K562 (cell line): ENCODE measurements at regions not wholly inside any gene's neighbourhood (a gene's known extent, or its start where the extent isn't known, plus 50 kb on each side); places are given as distances from the start of the nearest gene placed in this dataset.

Experiments used
- CAMTA2 ChIP-seq: fragments of 250-450 bp; sonication (Bioruptor Pico); conservative IDR thresholded peaks from 2 replicates; pipeline ENCODE4 v1.5.1; 2022
- DACH1 ChIP-seq: fragments of 450-650 bp; IDR thresholded peaks from 2 replicates; pipeline ENCODE4 v1.6.1; 2018; ENCODE audit not compliant: partially characterized antibody
- EGR1 ChIP-seq: fragments of 450-650 bp; conservative IDR thresholded peaks from 2 replicates; pipeline ENCODE4 v1.6.1; 2017; ENCODE audit warnings: mild to moderate bottlenecking
- GABPA ChIP-seq: fragments of 200-800 bp; sonication (Bioruptor generic); conservative IDR thresholded peaks from 2 replicates; pipeline ENCODE4 v1.6.1; 2016; ENCODE audit warnings: low read depth, missing genetic modification characterization, missing compliant biosample characterization
- GTF2F1 ChIP-seq: IDR thresholded peaks from 2 replicates; pipeline ENCODE4 v1.6.1; 2011; ENCODE audit warnings: low read depth, low read length, improper control_type of control experiment
- MTA1 ChIP-seq: fragments of 450-650 bp; IDR thresholded peaks from 2 replicates; pipeline ENCODE4 v1.6.1; 2017; ENCODE audit warnings: borderline replicate concordance
- MYC ChIP-seq, 2 experiments: fragments of 250-450 bp in 1 of 2; sonication (Bioruptor Pico) in 1 of 2; IDR thresholded peaks; 2 replicates each; pipeline versions ENCODE4 v1.5.1 to v1.6.1; 2012 to 2021; ENCODE audit warnings: low read depth in 2 of 2, borderline replicate concordance in 1 of 2, improper control_type of control experiment in 1 of 2, low read length in 1 of 2, mild to moderate bottlenecking in 1 of 2, moderate library complexity in 1 of 2
- NCOA4 ChIP-seq: fragments of 450-650 bp; IDR thresholded peaks from 2 replicates; pipeline ENCODE4 v1.6.1; 2018; ENCODE audit warnings: mild to moderate bottlenecking; ENCODE audit not compliant: partially characterized antibody
- PHF20 ChIP-seq: fragments of 450-650 bp; IDR thresholded peaks from 2 replicates; pipeline ENCODE4 v1.6.1; 2018; ENCODE audit not compliant: partially characterized antibody
- SMC3 ChIP-seq: conservative IDR thresholded peaks from 2 replicates; pipeline ENCODE4 v1.6.1; 2011; ENCODE audit warnings: low read depth, low read length, improper control_type of control experiment; ENCODE audit not compliant: insufficient read depth
- STAG1 ChIP-seq: sonication (generic); formaldehyde crosslinking; IDR thresholded peaks from 2 replicates; pipeline ENCODE4 v1.5.0; 2020; ENCODE audit warnings: missing genetic modification reagents, borderline replicate concordance
- THRA ChIP-seq: fragments of 450-650 bp; IDR thresholded peaks from 2 replicates; pipeline ENCODE4 v1.6.1; 2017; ENCODE audit warnings: mild to moderate bottlenecking, moderate library complexity
- TRIM24 ChIP-seq, 2 experiments: fragments of 450-650 bp; IDR thresholded peaks; 2 replicates each; pipeline ENCODE4 v1.6.1; 2016
- ZBED1 ChIP-seq: IDR thresholded peaks from 2 replicates; pipeline ENCODE4 v1.6.1; 2014
- ZKSCAN1 ChIP-seq: fragments of 150-350 bp; IDR thresholded peaks from 2 replicates; pipeline ENCODE4 v1.6.1; 2016; ENCODE audit warnings: low read depth, low read length
- ZNF133 ChIP-seq: fragments of 250-450 bp; sonication (Bioruptor Pico); IDR thresholded peaks from 2 replicates; pipeline ENCODE4 v1.4.0; 2020; ENCODE audit warnings: mild to moderate bottlenecking
- ZNF134 ChIP-seq: fragments of 250-450 bp; sonication (Bioruptor Pico); conservative IDR thresholded peaks from 2 replicates; pipeline ENCODE4 v1.4.0; 2020
- ZNF217 ChIP-seq: sonication (generic); formaldehyde crosslinking; IDR thresholded peaks from 2 replicates; pipeline ENCODE4 v1.8.0; 2022; ENCODE audit warnings: mild to moderate bottlenecking, missing genetic modification reagents
- ZNF239 ChIP-seq: fragments of 250-450 bp; sonication (Bioruptor Pico); IDR thresholded peaks from 2 replicates; pipeline ENCODE4 v1.4.0; 2020; ENCODE audit warnings: mild to moderate bottlenecking
- TF ChIP-seq, protein P1 (sequence below): sonication (generic); formaldehyde crosslinking; IDR thresholded peaks from 2 replicates; pipeline ENCODE4 v1.8.0; 2022; ENCODE audit warnings: mild to moderate bottlenecking, missing genetic modification reagents
- TF ChIP-seq, protein P2 (sequence below): fragments of 450-650 bp; IDR thresholded peaks from 2 replicates; pipeline ENCODE4 v1.6.1; 2018; ENCODE audit not compliant: partially characterized antibody

GRCh38 chr12:116492703-116493324 lies 66.4 kb upstream of the MAP1LC3B2 start (continued):
- TF ChIP-seq MYC (IDR thresholded peaks at IDR 0.05; ENCODE audit: low read depth, low read length), result peak; percentile 22; the same call in 1 of the 2 replicates
- no peak for TF ChIP-seq MYC (CRISPR knock-in tag; IDR thresholded peaks at IDR 0.05; ENCODE audit: borderline replicate concordance, low read depth)
- no peak for TF ChIP-seq CAMTA2 (CRISPR knock-in tag)
- TF ChIP-seq, protein P1, sequence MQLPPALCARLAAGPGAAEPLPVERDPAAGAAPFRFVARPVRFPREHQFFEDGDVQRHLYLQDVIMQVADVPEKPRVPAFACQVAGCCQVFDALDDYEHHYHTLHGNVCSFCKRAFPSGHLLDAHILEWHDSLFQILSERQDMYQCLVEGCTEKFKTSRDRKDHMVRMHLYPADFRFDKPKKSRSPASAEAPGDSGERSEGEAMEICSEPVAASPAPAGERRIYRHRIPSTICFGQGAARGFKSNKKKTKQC, result no peak
- TF ChIP-seq DACH1, result peak; percentile 51
- TF ChIP-seq, protein P2, sequence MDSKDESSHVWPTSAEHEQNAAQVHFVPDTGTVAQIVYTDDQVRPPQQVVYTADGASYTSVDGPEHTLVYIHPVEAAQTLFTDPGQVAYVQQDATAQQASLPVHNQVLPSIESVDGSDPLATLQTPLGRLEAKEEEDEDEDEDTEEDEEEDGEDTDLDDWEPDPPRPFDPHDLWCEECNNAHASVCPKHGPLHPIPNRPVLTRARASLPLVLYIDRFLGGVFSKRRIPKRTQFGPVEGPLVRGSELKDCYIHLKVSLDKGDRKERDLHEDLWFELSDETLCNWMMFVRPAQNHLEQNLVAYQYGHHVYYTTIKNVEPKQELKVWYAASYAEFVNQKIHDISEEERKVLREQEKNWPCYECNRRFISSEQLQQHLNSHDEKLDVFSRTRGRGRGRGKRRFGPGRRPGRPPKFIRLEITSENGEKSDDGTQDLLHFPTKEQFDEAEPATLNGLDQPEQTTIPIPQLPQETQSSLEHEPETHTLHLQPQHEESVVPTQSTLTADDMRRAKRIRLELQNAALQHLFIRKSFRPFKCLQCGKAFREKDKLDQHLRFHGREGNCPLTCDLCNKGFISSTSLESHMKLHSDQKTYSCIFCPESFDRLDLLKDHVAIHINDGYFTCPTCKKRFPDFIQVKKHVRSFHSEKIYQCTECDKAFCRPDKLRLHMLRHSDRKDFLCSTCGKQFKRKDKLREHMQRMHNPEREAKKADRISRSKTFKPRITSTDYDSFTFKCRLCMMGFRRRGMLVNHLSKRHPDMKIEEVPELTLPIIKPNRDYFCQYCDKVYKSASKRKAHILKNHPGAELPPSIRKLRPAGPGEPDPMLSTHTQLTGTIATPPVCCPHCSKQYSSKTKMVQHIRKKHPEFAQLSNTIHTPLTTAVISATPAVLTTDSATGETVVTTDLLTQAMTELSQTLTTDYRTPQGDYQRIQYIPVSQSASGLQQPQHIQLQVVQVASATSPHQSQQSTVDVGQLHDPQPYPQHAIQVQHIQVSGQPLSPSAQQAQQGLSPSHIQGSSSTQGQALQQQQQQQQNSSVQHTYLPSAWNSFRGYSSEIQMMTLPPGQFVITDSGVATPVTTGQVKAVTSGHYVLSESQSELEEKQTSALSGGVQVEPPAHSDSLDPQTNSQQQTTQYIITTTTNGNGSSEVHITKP, result peak; percentile 80
- TF ChIP-seq ZNF133 (CRISPR knock-in tag), result no peak
- no peak for TF ChIP-seq GTF2F1
- 0 out of 2 replicates have a peak, but pooled peaks have one; percentile 24 for TF ChIP-seq ZNF134 (CRISPR knock-in tag)
- TF ChIP-seq SMC3, result no peak
- no peak for TF ChIP-seq THRA
- no peak for TF ChIP-seq NCOA4
- TF ChIP-seq TRIM24 (IDR thresholded peaks at IDR 0.05), result peak; percentile 97 to 98
- TF ChIP-seq STAG1 (CRISPR knock-in tag), result no peak
- TF ChIP-seq ZNF239 (CRISPR knock-in tag), result no peak
- no peak for TF ChIP-seq EGR1
- TF ChIP-seq MTA1, result peak; percentile 92
- no peak for TF ChIP-seq ZBED1
- no peak for TF ChIP-seq ZNF217
- peak; percentile 81 for TF ChIP-seq PHF20
- no peak for TF ChIP-seq ZKSCAN1
- TF ChIP-seq GABPA (tag), result no peak
- TF ChIP-seq, all 486 proteins: peak for 164
